ENCODE measurements at regions not wholly inside any gene's neighbourhood (a gene's known extent, or its start where the extent isn't known, plus 50 kb on each side); places are given as distances from the start of the nearest gene placed in this dataset.

DNA sequence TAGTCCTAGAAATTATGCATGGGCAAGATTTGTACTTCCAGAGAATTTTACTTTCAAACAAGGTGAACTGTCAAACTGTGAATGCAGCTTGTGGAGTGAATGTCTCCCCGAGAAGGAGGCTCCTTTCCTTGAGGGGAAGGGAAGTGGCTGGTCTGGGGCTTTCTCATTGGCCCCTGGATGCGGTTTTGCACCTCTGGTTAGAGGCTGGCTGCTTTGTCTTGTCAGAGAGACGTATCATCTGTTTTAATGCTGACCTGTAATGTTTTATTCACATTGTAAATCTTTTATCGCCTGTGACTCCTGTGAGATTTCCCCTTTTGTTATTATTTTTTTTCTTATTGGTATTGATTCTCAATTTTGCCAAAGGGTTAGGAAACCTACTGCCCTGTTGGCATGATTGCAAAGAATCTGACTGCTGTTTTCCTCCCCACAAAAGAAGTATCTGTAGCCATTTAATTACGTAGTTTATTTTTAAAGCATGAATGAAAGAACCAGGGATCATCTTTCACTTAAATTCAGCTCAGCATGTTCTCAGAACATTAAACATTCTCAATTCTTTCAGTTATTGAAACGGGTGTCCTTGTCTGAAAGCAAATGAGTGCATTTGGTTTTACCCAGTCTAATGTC lies 238.3 kb upstream of the NFE2L3 start:
- TF ChIP-seq, protein P1, sequence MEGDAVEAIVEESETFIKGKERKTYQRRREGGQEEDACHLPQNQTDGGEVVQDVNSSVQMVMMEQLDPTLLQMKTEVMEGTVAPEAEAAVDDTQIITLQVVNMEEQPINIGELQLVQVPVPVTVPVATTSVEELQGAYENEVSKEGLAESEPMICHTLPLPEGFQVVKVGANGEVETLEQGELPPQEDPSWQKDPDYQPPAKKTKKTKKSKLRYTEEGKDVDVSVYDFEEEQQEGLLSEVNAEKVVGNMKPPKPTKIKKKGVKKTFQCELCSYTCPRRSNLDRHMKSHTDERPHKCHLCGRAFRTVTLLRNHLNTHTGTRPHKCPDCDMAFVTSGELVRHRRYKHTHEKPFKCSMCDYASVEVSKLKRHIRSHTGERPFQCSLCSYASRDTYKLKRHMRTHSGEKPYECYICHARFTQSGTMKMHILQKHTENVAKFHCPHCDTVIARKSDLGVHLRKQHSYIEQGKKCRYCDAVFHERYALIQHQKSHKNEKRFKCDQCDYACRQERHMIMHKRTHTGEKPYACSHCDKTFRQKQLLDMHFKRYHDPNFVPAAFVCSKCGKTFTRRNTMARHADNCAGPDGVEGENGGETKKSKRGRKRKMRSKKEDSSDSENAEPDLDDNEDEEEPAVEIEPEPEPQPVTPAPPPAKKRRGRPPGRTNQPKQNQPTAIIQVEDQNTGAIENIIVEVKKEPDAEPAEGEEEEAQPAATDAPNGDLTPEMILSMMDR (IDR thresholded peaks at IDR 0.05; ENCODE audit: unreplicated experiment) = no peak
- no peaks in the 10 kb centered on the region for H3K36me3 Mint-ChIP-seq (ENCODE audit: low read depth, unreplicated experiment)
- H3K9me3 Mint-ChIP-seq (ENCODE audit: unreplicated experiment) = no peaks in the 10 kb centered on the region
- no peak overlapping the region for H3K27ac Mint-ChIP-seq (ENCODE audit: unreplicated experiment)
- DNase-seq (ENCODE audit: low spot score) = no peak
- H3K4me3 Mint-ChIP-seq (ENCODE audit: unreplicated experiment) = no peak overlapping the region
- peaks cover 3% of the 10 kb centered on the region for H3K4me1 Mint-ChIP-seq (ENCODE audit: unreplicated experiment)
- no peaks in the 10 kb centered on the region for H3K27me3 Mint-ChIP-seq (ENCODE audit: unreplicated experiment)

DNA sequence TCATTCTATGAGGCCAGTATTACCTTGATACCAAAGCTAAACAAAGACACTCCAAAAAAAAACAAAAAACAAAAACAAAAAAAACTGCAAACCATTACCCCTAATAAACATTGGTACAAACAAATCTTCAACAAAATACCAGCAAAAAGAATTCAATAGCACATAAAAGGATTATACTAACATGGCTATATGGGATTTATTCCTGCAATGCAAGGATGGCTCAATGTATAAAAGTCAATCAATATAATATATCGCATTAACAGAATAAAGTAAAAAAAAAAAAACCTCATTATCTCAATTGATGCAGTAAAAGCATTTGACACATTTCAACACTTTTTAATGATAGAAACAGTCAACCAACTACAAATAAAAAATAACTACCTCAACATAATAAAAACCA lies 233.3 kb upstream of the NFE2L3 start:
- Mint-ChIP-seq H3K4me1 (ENCODE audit: unreplicated experiment) (no peaks in the 10 kb centered on the region), H3K36me3 (ENCODE audit: low read depth, unreplicated experiment) (no peaks in the 10 kb centered on the region), H3K27me3 (ENCODE audit: unreplicated experiment) (no peaks in the 10 kb centered on the region), H3K9me3 (ENCODE audit: unreplicated experiment) (no peaks in the 10 kb centered on the region), H3K4me3 (ENCODE audit: unreplicated experiment) (no peak overlapping the region), H3K27ac (ENCODE audit: unreplicated experiment) (no peak overlapping the region)
- no peak for DNase-seq (ENCODE audit: low spot score)
- TF ChIP-seq, protein P1 (IDR thresholded peaks at IDR 0.05; ENCODE audit: unreplicated experiment) = no peak

GRCh38 chr7:25922296-25922695 lies 229.7 kb upstream of the NFE2L3 start:
- Mint-ChIP-seq H3K36me3 (ENCODE audit: low read depth, unreplicated experiment) (no peaks in the 10 kb centered on the region), H3K27me3 (ENCODE audit: unreplicated experiment) (no peaks in the 10 kb centered on the region), H3K9me3 (ENCODE audit: unreplicated experiment) (no peaks in the 10 kb centered on the region), H3K27ac (ENCODE audit: unreplicated experiment) (no peak overlapping the region), H3K4me3 (ENCODE audit: unreplicated experiment) (no peak overlapping the region), H3K4me1 (ENCODE audit: unreplicated experiment) (no peaks in the 10 kb centered on the region)
- TF ChIP-seq, protein P1 (IDR thresholded peaks at IDR 0.05; ENCODE audit: unreplicated experiment) = no peak
- no peak for DNase-seq (ENCODE audit: low spot score)

DNA sequence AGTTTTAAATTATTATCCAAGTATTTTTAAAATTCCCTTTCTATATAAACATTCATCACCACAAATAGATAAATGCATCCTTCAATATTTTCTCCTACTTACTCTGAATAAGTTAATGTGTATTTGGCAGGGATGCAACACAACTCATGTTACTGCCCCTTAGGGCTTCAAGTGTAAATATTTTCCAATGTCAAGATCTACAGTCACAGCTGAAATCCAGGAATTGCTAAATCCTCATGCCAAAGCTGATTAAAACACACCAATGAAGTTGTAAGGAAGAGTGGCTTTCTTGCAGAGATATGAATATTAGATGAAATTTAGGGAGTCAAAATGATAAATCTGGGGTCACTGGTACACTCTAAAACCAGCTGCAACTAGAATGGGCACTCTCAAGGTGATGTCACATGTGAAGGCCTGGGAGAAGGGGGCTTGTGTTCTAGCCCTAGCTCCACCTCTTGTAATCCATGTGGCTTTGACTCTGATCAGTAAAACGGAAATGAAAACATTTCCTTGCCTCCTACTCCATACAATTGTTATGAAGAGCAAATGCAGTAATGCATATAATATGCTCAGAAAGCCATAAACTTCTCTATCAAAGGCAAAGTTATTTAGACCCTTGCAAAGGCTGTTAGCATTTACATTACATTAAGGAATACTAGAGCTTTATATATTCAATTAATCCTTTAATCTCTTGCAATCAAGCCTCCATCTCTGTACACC lies 228.1 kb upstream of the NFE2L3 start:
- DNase-seq (ENCODE audit: low spot score) = no peak
- Mint-ChIP-seq H3K27me3 (ENCODE audit: unreplicated experiment) (no peaks in the 10 kb centered on the region), H3K4me3 (ENCODE audit: unreplicated experiment) (no peak overlapping the region), H3K27ac (ENCODE audit: unreplicated experiment) (no peak overlapping the region), H3K4me1 (ENCODE audit: unreplicated experiment) (no peaks in the 10 kb centered on the region), H3K36me3 (ENCODE audit: low read depth, unreplicated experiment) (no peaks in the 10 kb centered on the region), H3K9me3 (ENCODE audit: unreplicated experiment) (no peaks in the 10 kb centered on the region)
- TF ChIP-seq, protein P1 (IDR thresholded peaks at IDR 0.05; ENCODE audit: unreplicated experiment) = no peak

- no peak overlapping the region for H3K27ac Mint-ChIP-seq (ENCODE audit: unreplicated experiment)
- H3K27me3 Mint-ChIP-seq (ENCODE audit: unreplicated experiment) = no peaks in the 10 kb centered on the region
- TF ChIP-seq, protein P1 (IDR thresholded peaks at IDR 0.05; ENCODE audit: unreplicated experiment) = no peak
- no peak overlapping the region for H3K4me3 Mint-ChIP-seq (ENCODE audit: unreplicated experiment)
- no peaks in the 10 kb centered on the region for H3K9me3 Mint-ChIP-seq (ENCODE audit: unreplicated experiment)
- no peaks in the 10 kb centered on the region for H3K4me1 Mint-ChIP-seq (ENCODE audit: unreplicated experiment)
- no peak for DNase-seq (ENCODE audit: low spot score)
- no peaks in the 10 kb centered on the region for H3K36me3 Mint-ChIP-seq (ENCODE audit: low read depth, unreplicated experiment)
These were observed 226.0 kb upstream of the NFE2L3 start for GRCh38 chr7:25926009-25926408.
